C4-2B (cell line): ENCODE measurements at regions not wholly inside any gene's neighbourhood (a gene's known extent, or its start where the extent isn't known, plus 50 kb on each side); places are given as distances from the start of the nearest gene placed in this dataset.

Source experiments
- ZFX ChIP-seq: fragments of 450-650 bp; IDR thresholded peaks from 2 replicates; pipeline ENCODE4 v1.6.1; 2017
- TF ChIP-seq, protein P1 (sequence below): fragments of 450-650 bp; conservative IDR thresholded peaks from 2 replicates; pipeline ENCODE4 v1.5.1; 2017; ENCODE audit warnings: mild to moderate bottlenecking

DNA sequence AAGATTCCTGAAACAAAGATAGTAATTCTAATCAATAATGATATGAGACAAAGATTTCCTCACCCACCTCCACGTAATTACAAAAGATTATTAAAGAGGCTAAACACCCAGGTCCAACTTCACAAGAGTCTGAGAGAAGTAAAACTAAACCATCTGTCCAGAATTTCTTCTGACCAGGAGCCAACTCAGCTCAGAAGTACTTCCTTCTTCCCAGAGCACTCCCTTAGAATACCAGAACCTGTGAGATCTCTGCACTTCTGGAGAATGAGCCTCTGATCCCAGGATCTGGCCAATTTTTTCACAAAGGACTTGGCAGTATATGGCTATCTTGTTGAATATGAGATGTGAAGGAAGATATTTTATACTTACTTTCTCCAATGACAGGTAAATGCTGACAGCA is 120.6 kb upstream of the PALMD start:
- TF ChIP-seq, protein P1, sequence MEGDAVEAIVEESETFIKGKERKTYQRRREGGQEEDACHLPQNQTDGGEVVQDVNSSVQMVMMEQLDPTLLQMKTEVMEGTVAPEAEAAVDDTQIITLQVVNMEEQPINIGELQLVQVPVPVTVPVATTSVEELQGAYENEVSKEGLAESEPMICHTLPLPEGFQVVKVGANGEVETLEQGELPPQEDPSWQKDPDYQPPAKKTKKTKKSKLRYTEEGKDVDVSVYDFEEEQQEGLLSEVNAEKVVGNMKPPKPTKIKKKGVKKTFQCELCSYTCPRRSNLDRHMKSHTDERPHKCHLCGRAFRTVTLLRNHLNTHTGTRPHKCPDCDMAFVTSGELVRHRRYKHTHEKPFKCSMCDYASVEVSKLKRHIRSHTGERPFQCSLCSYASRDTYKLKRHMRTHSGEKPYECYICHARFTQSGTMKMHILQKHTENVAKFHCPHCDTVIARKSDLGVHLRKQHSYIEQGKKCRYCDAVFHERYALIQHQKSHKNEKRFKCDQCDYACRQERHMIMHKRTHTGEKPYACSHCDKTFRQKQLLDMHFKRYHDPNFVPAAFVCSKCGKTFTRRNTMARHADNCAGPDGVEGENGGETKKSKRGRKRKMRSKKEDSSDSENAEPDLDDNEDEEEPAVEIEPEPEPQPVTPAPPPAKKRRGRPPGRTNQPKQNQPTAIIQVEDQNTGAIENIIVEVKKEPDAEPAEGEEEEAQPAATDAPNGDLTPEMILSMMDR, result no peak
- no peak for TF ChIP-seq ZFX
